Neural progenitor cell (in vitro differentiated cells): ENCODE measurements at regions not wholly inside any gene's neighbourhood (a gene's known extent, or its start where the extent isn't known, plus 50 kb on each side); places are given as distances from the start of the nearest gene placed in this dataset.

Experiments
- DNase-seq: peaks from one replicate; pipeline ENCODE4 v3.0.0-alpha.2; 2016; ENCODE audit warnings: low spot score
- H2AFZ ChIP-seq: fragments of 200-600 bp; sonication (generic); replicated peaks from 2 replicates; pipeline ENCODE4 v1.6.1; 2016; ENCODE audit warnings: antibody characterized with exemption
- H3F3A ChIP-seq: fragments of 200-600 bp; sonication (generic); 2 replicates; pipeline ENCODE4 v1.6.1; 2016; ENCODE audit warnings: antibody characterized with exemption, low read depth
- H3K27ac ChIP-seq: fragments of 200-600 bp; sonication (generic); 2 replicates; pipeline ENCODE4 v1.5.1; 2016; ENCODE audit warnings: mild to moderate bottlenecking
- H3K27me3 ChIP-seq: fragments of 200-600 bp; sonication (generic); 2 replicates; pipeline ENCODE4 v1.6.1; 2016; ENCODE audit warnings: mild to moderate bottlenecking, moderate library complexity
- H3K36me3 ChIP-seq: fragments of 200-600 bp; sonication (generic); 2 replicates; pipeline ENCODE4 v1.5.1; 2016
- H3K4me1 ChIP-seq: fragments of 200-600 bp; sonication (generic); 2 replicates; pipeline ENCODE4 v1.6.1; 2016; ENCODE audit warnings: mixed run types
- H3K4me2 ChIP-seq: fragments of 200-600 bp; sonication (generic); 2 replicates; pipeline ENCODE4 v1.6.1; 2016
- H3K4me3 ChIP-seq: fragments of 200-600 bp; sonication (generic); 2 replicates; pipeline ENCODE4 v1.5.1; 2016
- H3K79me2 ChIP-seq: fragments of 200-600 bp; sonication (generic); 2 replicates; pipeline ENCODE4 v1.6.1; 2016; ENCODE audit warnings: low read depth
- H3K9ac ChIP-seq: fragments of 200-600 bp; sonication (generic); 2 replicates; pipeline ENCODE4 v1.6.1; 2016
- H3K9me3 ChIP-seq: fragments of 200-600 bp; sonication (generic); 2 replicates; pipeline ENCODE4 v1.5.1; 2016; ENCODE audit warnings: low read depth
- H4K20me1 ChIP-seq: fragments of 200-600 bp; sonication (generic); 2 replicates; pipeline ENCODE4 v1.6.1; 2016; ENCODE audit warnings: low read depth
- H3K27ac Mint-ChIP-seq: 3 replicates; pipeline ENCODE4 v1.8.0; 2021; ENCODE audit warnings: mixed read lengths
- H3K27me3 Mint-ChIP-seq: 2 replicates; pipeline ENCODE4 v1.8.0; 2022; ENCODE audit warnings: low read depth, mild to moderate bottlenecking, inconsistent platforms, moderate library complexity, mixed read lengths; ENCODE audit not compliant: insufficient read depth
- H3K36me3 Mint-ChIP-seq: 3 replicates; pipeline ENCODE4 v1.8.0; 2021; ENCODE audit warnings: mixed read lengths
- H3K4me1 Mint-ChIP-seq: 3 replicates; pipeline ENCODE4 v1.8.0; 2021; ENCODE audit warnings: mixed read lengths
- H3K4me3 Mint-ChIP-seq: 3 replicates; pipeline ENCODE4 v1.8.0; 2021; ENCODE audit warnings: mild to moderate bottlenecking, moderate library complexity, mixed read lengths
- H3K9me3 Mint-ChIP-seq: 3 replicates; pipeline ENCODE4 v1.8.0; 2020; ENCODE audit warnings: mixed read lengths
- CTCF ChIP-seq: fragments of 200-600 bp; sonication (generic); IDR thresholded peaks from 2 replicates; pipeline ENCODE4 v1.5.1; 2017; ENCODE audit warnings: antibody characterized with exemption, mild to moderate bottlenecking
- EZH2 ChIP-seq: fragments of 200-600 bp; sonication (generic); IDR thresholded peaks from 2 replicates; pipeline ENCODE4 v1.6.1; 2017; ENCODE audit warnings: antibody characterized with exemption, mild to moderate bottlenecking, moderate library complexity
- EZH2phosphoT487 ChIP-seq: fragments of 200-600 bp; sonication (generic); IDR thresholded peaks from 2 replicates; pipeline ENCODE4 v1.6.1; 2017; ENCODE audit warnings: antibody characterized with exemption

- H3K4me3 ChIP-seq = no peak overlapping the region
- no peaks in the 10 kb centered on the region for H3K27me3 ChIP-seq
- no peak overlapping the region for H2AFZ ChIP-seq
- no peak overlapping the region for H3K27ac ChIP-seq
- no peaks in the 10 kb centered on the region for H3K79me2 ChIP-seq
- no peaks in the 10 kb centered on the region for H3K9me3 ChIP-seq
- H4K20me1 ChIP-seq = no peaks in the 10 kb centered on the region
- H3K36me3 Mint-ChIP-seq = no peaks in the 10 kb centered on the region
- no peaks in the 10 kb centered on the region for H3K27me3 Mint-ChIP-seq
- no peaks in the 10 kb centered on the region for H3K4me1 ChIP-seq
- no peak overlapping the region for H3K27ac Mint-ChIP-seq
- H3K4me1 Mint-ChIP-seq = no peaks in the 10 kb centered on the region
- no peak overlapping the region for H3K9ac ChIP-seq
- H3K4me3 Mint-ChIP-seq = no peak overlapping the region
- H3K4me2 ChIP-seq = no peak overlapping the region
- no peak for TF ChIP-seq EZH2
- no peak for TF ChIP-seq EZH2phosphoT487
- DNase-seq = no peak
- no peaks in the 10 kb centered on the region for H3K36me3 ChIP-seq
- no peaks in the 10 kb centered on the region for H3K9me3 Mint-ChIP-seq
- no peaks in the 10 kb centered on the region for H3F3A ChIP-seq
Measured at GRCh38 chr5:35483780-35484179, 133.9 kb upstream of the SPEF2 start.

- Histone ChIP-seq H3K36me3 (no peaks in the 10 kb centered on the region), H3K9ac (no peak overlapping the region), H3K27me3 (no peaks in the 10 kb centered on the region), H3K79me2 (no peaks in the 10 kb centered on the region), H3K27ac (no peak overlapping the region), H4K20me1 (no peaks in the 10 kb centered on the region), H3F3A (no peaks in the 10 kb centered on the region), H3K9me3 (no peaks in the 10 kb centered on the region), H3K4me1 (no peaks in the 10 kb centered on the region), H3K4me3 (no peak overlapping the region), H3K4me2 (no peak overlapping the region), H2AFZ (no peak overlapping the region)
- TF ChIP-seq EZH2 = no peak
- TF ChIP-seq EZH2phosphoT487 = no peak
- no peak for TF ChIP-seq CTCF
- no peaks in the 10 kb centered on the region for H3K36me3 Mint-ChIP-seq
- DNase-seq = no peak
- H3K27ac Mint-ChIP-seq = no peak overlapping the region
- H3K4me1 Mint-ChIP-seq = no peaks in the 10 kb centered on the region
- H3K27me3 Mint-ChIP-seq = no peaks in the 10 kb centered on the region
- H3K4me3 Mint-ChIP-seq = no peak overlapping the region
- no peaks in the 10 kb centered on the region for H3K9me3 Mint-ChIP-seq
Measured at GRCh38 chr5:35483191-35483590, 134.5 kb upstream of the SPEF2 start.

GRCh38 chr5:35482167-35482755 lies 135.4 kb upstream of the SPEF2 start:
- no peaks in the 10 kb centered on the region for H3K9me3 Mint-ChIP-seq
- no peak overlapping the region for H3K4me2 ChIP-seq
- no peaks in the 10 kb centered on the region for H3K36me3 ChIP-seq
- no peaks in the 10 kb centered on the region for H3K9me3 ChIP-seq
- H4K20me1 ChIP-seq = no peaks in the 10 kb centered on the region
- H3K4me3 ChIP-seq = no peak overlapping the region
- H3K36me3 Mint-ChIP-seq = no peaks in the 10 kb centered on the region
- DNase-seq = no peak
- no peaks in the 10 kb centered on the region for H3K27me3 ChIP-seq
- no peaks in the 10 kb centered on the region for H3F3A ChIP-seq
- H3K9ac ChIP-seq = no peak overlapping the region
- H3K27ac ChIP-seq = no peak overlapping the region
- no peak overlapping the region for H3K27ac Mint-ChIP-seq
- H3K4me1 Mint-ChIP-seq = no peaks in the 10 kb centered on the region
- no peaks in the 10 kb centered on the region for H3K27me3 Mint-ChIP-seq
- H3K4me1 ChIP-seq = no peaks in the 10 kb centered on the region
- TF ChIP-seq EZH2phosphoT487 (no peak), CTCF (no peak)
- H3K79me2 ChIP-seq = no peaks in the 10 kb centered on the region
- H3K4me3 Mint-ChIP-seq = no peak overlapping the region
- H2AFZ ChIP-seq = no peak overlapping the region

GRCh38 chr5:35478856-35479682 lies 138.6 kb upstream of the SPEF2 start:
- Histone ChIP-seq H3K79me2 (no peaks in the 10 kb centered on the region), H4K20me1 (no peaks in the 10 kb centered on the region), H3K4me1 (no peaks in the 10 kb centered on the region), H3K4me3 (no peak overlapping the region), H3K36me3 (no peaks in the 10 kb centered on the region), H3K27ac (no peak overlapping the region), H3K27me3 (no peaks in the 10 kb centered on the region), H2AFZ (no peak overlapping the region), H3K9me3 (no peaks in the 10 kb centered on the region), H3K4me2 (no peak overlapping the region), H3K9ac (no peak overlapping the region), H3F3A (no peaks in the 10 kb centered on the region)
- Mint-ChIP-seq H3K4me3 (no peak overlapping the region), H3K36me3 (no peaks in the 10 kb centered on the region), H3K27ac (no peak overlapping the region), H3K4me1 (no peaks in the 10 kb centered on the region), H3K27me3 (no peaks in the 10 kb centered on the region), H3K9me3 (no peaks in the 10 kb centered on the region)
- no peak for DNase-seq
- TF ChIP-seq EZH2phosphoT487 (no peak), EZH2 (no peak), CTCF (no peak)
